Activated T-cell treated with anti-CD3 and anti-CD28 coated beads, Interleukin-2, amount 50 U/mL, for 72 hours (primary cell): ENCODE measurements at regions not wholly inside any gene's neighbourhood (a gene's known extent, or its start where the extent isn't known, plus 50 kb on each side); places are given as distances from the start of the nearest gene placed in this dataset.

ENCODE experiments used
- ATAC-seq, 2 donors: fragments of 150-1000 bp; cut with Tn5 transposase; replicated peaks in 1 of 2; 2 replicates each; pipeline ENCODE4 v1.10.0; 2021; ENCODE audit warnings: moderate library complexity in 2 of 2, mild to moderate bottlenecking in 1 of 2
- DNase-seq, 2 donors: peaks; one replicate each; pipeline ENCODE4 v3.0.0; 2021 to 2022; ENCODE audit warnings: mixed read lengths in 1 of 2
- H3K27ac Mint-ChIP-seq: one replicate; pipeline ENCODE4 v1.8.0; 2022; ENCODE audit warnings: mild to moderate bottlenecking, moderate library complexity, mixed read lengths
- H3K27me3 Mint-ChIP-seq: one replicate; pipeline ENCODE4 v1.8.0; 2022; ENCODE audit warnings: low read depth, mixed read lengths
- H3K36me3 Mint-ChIP-seq, 2 donors: one replicate each; pipeline ENCODE4 v1.8.0; 2022; ENCODE audit warnings: mixed read lengths in 2 of 2, mild to moderate bottlenecking in 1 of 2; ENCODE audit not compliant: insufficient read depth in 2 of 2
- H3K4me1 Mint-ChIP-seq: one replicate; pipeline ENCODE4 v1.8.0; 2022; ENCODE audit warnings: low read depth, mixed read lengths
- H3K4me3 Mint-ChIP-seq, 2 donors: one replicate each; pipeline ENCODE4 v1.8.0; 2022; ENCODE audit warnings: mild to moderate bottlenecking in 2 of 2, mixed read lengths in 2 of 2, moderate library complexity in 2 of 2
- H3K9me3 Mint-ChIP-seq, 2 donors: one replicate each; pipeline ENCODE4 v1.8.0; 2022; ENCODE audit warnings: mixed read lengths in 2 of 2

- ATAC-seq: no peak
- no peak for DNase-seq
- Mint-ChIP-seq H3K36me3 (no peaks in the 10 kb centered on the region), H3K9me3 (peaks cover 3 to 4% of the 10 kb centered on the region in 2 donors), H3K4me3 (no peak overlapping the region), H3K27me3 (no peaks in the 10 kb centered on the region), H3K4me1 (no peaks in the 10 kb centered on the region), H3K27ac (no peak overlapping the region)
These were observed 110.6 kb downstream of the DIO2 start for GRCh38 chr14:80100681-80101080.

- no peak overlapping the region for H3K27ac Mint-ChIP-seq
- H3K9me3 Mint-ChIP-seq: peaks cover 3 to 4% of the 10 kb centered on the region in 2 donors
- H3K4me1 Mint-ChIP-seq: no peaks in the 10 kb centered on the region
- H3K4me3 Mint-ChIP-seq: no peak overlapping the region
- H3K27me3 Mint-ChIP-seq: no peaks in the 10 kb centered on the region
- no peak for ATAC-seq
- no peak for DNase-seq
- H3K36me3 Mint-ChIP-seq: no peaks in the 10 kb centered on the region
These were observed 115.7 kb downstream of the DIO2 start for GRCh38 chr14:80095623-80096022.

GRCh38 chr14:80087411-80087810 lies 123.9 kb downstream of the DIO2 start:
- H3K27me3 Mint-ChIP-seq: no peaks in the 10 kb centered on the region
- H3K36me3 Mint-ChIP-seq: peaks cover 0 to 1% of the 10 kb centered on the region in 2 donors
- H3K4me3 Mint-ChIP-seq: no peak overlapping the region
- no peak for ATAC-seq
- H3K9me3 Mint-ChIP-seq: peaks cover 6 to 9% of the 10 kb centered on the region in 2 donors
- H3K4me1 Mint-ChIP-seq: no peaks in the 10 kb centered on the region
- no peak for DNase-seq
- no peak overlapping the region for H3K27ac Mint-ChIP-seq

GRCh38 chr14:80084196-80084595 lies 127.1 kb downstream of the DIO2 start:
- DNase-seq (no peak), ATAC-seq (no peak)
- Mint-ChIP-seq H3K36me3 (peaks cover 0 to 1% of the 10 kb centered on the region in 2 donors), H3K4me3 (no peak overlapping the region), H3K27ac (no peak overlapping the region), H3K9me3 (peaks cover 6 to 11% of the 10 kb centered on the region in 2 donors), H3K4me1 (no peaks in the 10 kb centered on the region), H3K27me3 (no peaks in the 10 kb centered on the region)

GRCh38 chr14:80080601-80081000 lies 130.7 kb downstream of the DIO2 start:
- H3K4me3 Mint-ChIP-seq: no peak overlapping the region
- no peak overlapping the region for H3K27ac Mint-ChIP-seq
- DNase-seq (no peak), ATAC-seq (no peak)
- no peaks in the 10 kb centered on the region for H3K27me3 Mint-ChIP-seq
- no peaks in the 10 kb centered on the region for H3K4me1 Mint-ChIP-seq
- H3K36me3 Mint-ChIP-seq: no peaks in the 10 kb centered on the region
- peaks cover 10 to 12% of the 10 kb centered on the region in 2 donors for H3K9me3 Mint-ChIP-seq

- Mint-ChIP-seq H3K4me3 (no peak overlapping the region), H3K4me1 (no peaks in the 10 kb centered on the region), H3K36me3 (no peaks in the 10 kb centered on the region), H3K27ac (no peak overlapping the region), H3K9me3 (peaks cover 7 to 8% of the 10 kb centered on the region in 2 donors), H3K27me3 (no peaks in the 10 kb centered on the region)
- ATAC-seq: no peak
- no peak for DNase-seq
These were observed 132.8 kb downstream of the DIO2 start for GRCh38 chr14:80078501-80078900.

GRCh38 chr14:80077262-80077661 lies 134.0 kb downstream of the DIO2 start:
- H3K27ac Mint-ChIP-seq: no peak overlapping the region
- no peaks in the 10 kb centered on the region for H3K27me3 Mint-ChIP-seq
- peaks cover 0 to 2% of the 10 kb centered on the region in 2 donors for H3K36me3 Mint-ChIP-seq
- H3K9me3 Mint-ChIP-seq: peaks cover 7 to 8% of the 10 kb centered on the region in 2 donors
- H3K4me1 Mint-ChIP-seq: no peaks in the 10 kb centered on the region
- ATAC-seq (no peak), DNase-seq (no peak)
- H3K4me3 Mint-ChIP-seq: no peak overlapping the region

GRCh38 chr14:80074900-80075574 lies 136.3 kb downstream of the DIO2 start:
- H3K36me3 Mint-ChIP-seq: peaks cover 0 to 3% of the 10 kb centered on the region in 2 donors
- H3K27ac Mint-ChIP-seq: no peak overlapping the region

GRCh38 chr14:80059041-80059440 lies 152.3 kb downstream of the DIO2 start:
- DNase-seq (no peak), ATAC-seq (no peak)
- H3K36me3 Mint-ChIP-seq: no peaks in the 10 kb centered on the region
- no peaks in the 10 kb centered on the region for H3K4me1 Mint-ChIP-seq
- no peak overlapping the region for H3K27ac Mint-ChIP-seq
- H3K27me3 Mint-ChIP-seq: no peaks in the 10 kb centered on the region
- H3K9me3 Mint-ChIP-seq: peaks cover 2 to 6% of the 10 kb centered on the region in 2 donors
- no peak overlapping the region for H3K4me3 Mint-ChIP-seq

More at GRCh38 chr14:80074900-80075574, 136.3 kb downstream of the DIO2 start:
- no peaks in the 10 kb centered on the region for H3K27me3 Mint-ChIP-seq
- H3K4me3 Mint-ChIP-seq: no peak overlapping the region
- peaks cover 8 to 11% of the 10 kb centered on the region in 2 donors for H3K9me3 Mint-ChIP-seq
- no peaks in the 10 kb centered on the region for H3K4me1 Mint-ChIP-seq
- ATAC-seq (no peak), DNase-seq (no peak)

GRCh38 chr14:80056497-80056801 lies 154.9 kb downstream of the DIO2 start:
- Mint-ChIP-seq H3K27me3 (no peaks in the 10 kb centered on the region), H3K36me3 (no peaks in the 10 kb centered on the region), H3K9me3 (peaks cover 0 to 2% of the 10 kb centered on the region in 2 donors), H3K4me3 (no peak overlapping the region), H3K4me1 (no peaks in the 10 kb centered on the region), H3K27ac (no peak overlapping the region)
- DNase-seq (no peak), ATAC-seq (no peak)

- H3K36me3 Mint-ChIP-seq: no peaks in the 10 kb centered on the region
- no peak overlapping the region for H3K27ac Mint-ChIP-seq
- ATAC-seq (no peak), DNase-seq (peak in 1 of 2 donors; percentile 2)
- H3K27me3 Mint-ChIP-seq: no peaks in the 10 kb centered on the region
- H3K9me3 Mint-ChIP-seq: peaks cover 0 to 2% of the 10 kb centered on the region in 2 donors
- no peak overlapping the region for H3K4me3 Mint-ChIP-seq
- H3K4me1 Mint-ChIP-seq: no peaks in the 10 kb centered on the region
These were observed 155.4 kb downstream of the DIO2 start for GRCh38 chr14:80055667-80056496.

GRCh38 chr14:80055226-80055625 lies 156.1 kb downstream of the DIO2 start:
- no peak overlapping the region for H3K27ac Mint-ChIP-seq
- peaks cover 0 to 2% of the 10 kb centered on the region in 2 donors for H3K9me3 Mint-ChIP-seq
- H3K36me3 Mint-ChIP-seq: no peaks in the 10 kb centered on the region
- ATAC-seq: no peak
- H3K27me3 Mint-ChIP-seq: no peaks in the 10 kb centered on the region
- H3K4me3 Mint-ChIP-seq: no peak overlapping the region
- H3K4me1 Mint-ChIP-seq: no peaks in the 10 kb centered on the region
- no peak for DNase-seq

- Mint-ChIP-seq H3K9me3 (peaks cover 0 to 2% of the 10 kb centered on the region in 2 donors), H3K27me3 (no peaks in the 10 kb centered on the region), H3K27ac (no peak overlapping the region), H3K36me3 (no peaks in the 10 kb centered on the region), H3K4me1 (no peaks in the 10 kb centered on the region), H3K4me3 (no peak overlapping the region)
- ATAC-seq (no peak), DNase-seq (no peak)
These were observed 157.3 kb downstream of the DIO2 start for GRCh38 chr14:80054020-80054419.
